Activated CD4-positive, alpha-beta T cell treated with anti-CD3 and anti-CD28 coated beads for 36 hours (primary cell): ENCODE measurements at regions not wholly inside any gene's neighbourhood (a gene's known extent, or its start where the extent isn't known, plus 50 kb on each side); places are given as distances from the start of the nearest gene placed in this dataset.
"Not testable (repeated sequence)": the region's sequence is repeated elsewhere in the genome, so short reads cannot be mapped to it uniquely, and the experiment has no call there.

Source experiments
- ATAC-seq: fragments of 200-7000 bp; cut with Tn5 transposase; one replicate; pipeline ENCODE4 v1.10.0; 2021; ENCODE audit warnings: mild to moderate bottlenecking, moderate library complexity
- CTCF ChIA-PET: fragments of 350-600 bp; sonication (Branson Sonifier 250); formaldehyde crosslinking; loops from one replicate; lab custom pipeline; 2021; ENCODE audit warnings: antibody characterized with exemption; lab: Charles Lee
- POLR2A ChIA-PET: fragments of 350-600 bp; sonication (Branson Sonifier 250); formaldehyde crosslinking; loops from one replicate; lab custom pipeline; 2021; ENCODE audit warnings: antibody characterized with exemption, inconsistent platforms; lab: Charles Lee
- DNase-seq: peaks from one replicate; pipeline ENCODE4 v3.0.0-alpha.2; 2020
- H3K27ac Mint-ChIP-seq: one replicate; pipeline ENCODE4 v1.8.0; 2021; ENCODE audit warnings: mixed read lengths
- H3K27me3 Mint-ChIP-seq: one replicate; pipeline ENCODE4 v1.8.0; 2021; ENCODE audit warnings: mixed read lengths
- H3K36me3 Mint-ChIP-seq: one replicate; pipeline ENCODE4 v1.8.0; 2021; ENCODE audit warnings: low read depth, mixed read lengths
- H3K4me1 Mint-ChIP-seq: one replicate; pipeline ENCODE4 v1.8.0; 2021; ENCODE audit warnings: mixed read lengths
- H3K4me3 Mint-ChIP-seq: one replicate; pipeline ENCODE4 v1.8.0; 2021; ENCODE audit warnings: mild to moderate bottlenecking, moderate library complexity, mixed read lengths
- H3K9me3 Mint-ChIP-seq: one replicate; pipeline ENCODE4 v1.8.0; 2021; ENCODE audit warnings: low read depth, mixed read lengths
- intact Hi-C, 2 experiments: fragments of 100-400 bp; cut with DNase I in 1 of 2; cut with micrococcal nuclease in 1 of 2; formaldehyde crosslinking; loops; one replicate each; pipeline versions ENCODE4 v1.14.2 to v1.15.1; 2022 to 2024; cut with DNase I, micrococcal nuclease

DNA sequence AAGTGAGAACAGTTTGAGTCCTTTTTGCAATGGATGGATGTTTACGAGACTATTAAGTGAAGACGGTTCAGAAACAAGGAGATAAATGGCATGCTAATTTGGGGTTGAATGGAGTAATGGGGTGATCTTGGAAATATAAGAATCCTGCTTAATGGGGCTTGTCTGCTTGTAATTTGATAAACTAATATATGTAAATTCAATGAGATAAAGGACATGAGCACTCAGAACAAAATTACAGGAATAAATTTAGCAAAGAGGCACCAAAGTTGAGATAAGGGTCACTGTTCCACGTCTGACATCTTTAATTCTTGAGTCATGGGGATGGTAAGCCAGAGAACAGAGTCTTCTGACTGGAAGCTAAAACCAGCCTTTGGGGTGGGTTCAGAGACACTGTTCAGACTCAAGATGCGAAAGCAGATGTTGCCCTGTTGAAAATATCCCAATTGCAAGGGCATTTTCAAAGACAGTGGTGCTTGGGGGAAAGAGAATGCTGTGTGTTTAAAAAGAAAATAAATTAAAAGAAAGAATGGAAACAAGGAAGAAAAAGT is 67.8 kb upstream of the CHRNB4 start:
- Mint-ChIP-seq H3K9me3 (peaks cover 2% of the 10 kb centered on the region), H3K27ac (no peak overlapping the region), H3K4me3 (no peak overlapping the region), H3K4me1 (peaks cover 3% of the 10 kb centered on the region), H3K36me3 (no peaks in the 10 kb centered on the region), H3K27me3 (peaks cover 28% of the 10 kb centered on the region)
- ATAC-seq: no peak
- ChIA-PET POLR2A (no interaction called here), CTCF (interaction anchor here (0.6 to 3.8 kb wide), 10 partner anchors 9 to 467 kb away, joined by 3 to 33 read pairs (median 4); no protein-coding TSS in a partner anchor)
- intact Hi-C loops: loop anchor here (1.0 to 5.0 kb wide), 4 partner anchors 70 to 596 kb away; no protein-coding TSS in a partner anchor
- DNase-seq: no peak

DNA sequence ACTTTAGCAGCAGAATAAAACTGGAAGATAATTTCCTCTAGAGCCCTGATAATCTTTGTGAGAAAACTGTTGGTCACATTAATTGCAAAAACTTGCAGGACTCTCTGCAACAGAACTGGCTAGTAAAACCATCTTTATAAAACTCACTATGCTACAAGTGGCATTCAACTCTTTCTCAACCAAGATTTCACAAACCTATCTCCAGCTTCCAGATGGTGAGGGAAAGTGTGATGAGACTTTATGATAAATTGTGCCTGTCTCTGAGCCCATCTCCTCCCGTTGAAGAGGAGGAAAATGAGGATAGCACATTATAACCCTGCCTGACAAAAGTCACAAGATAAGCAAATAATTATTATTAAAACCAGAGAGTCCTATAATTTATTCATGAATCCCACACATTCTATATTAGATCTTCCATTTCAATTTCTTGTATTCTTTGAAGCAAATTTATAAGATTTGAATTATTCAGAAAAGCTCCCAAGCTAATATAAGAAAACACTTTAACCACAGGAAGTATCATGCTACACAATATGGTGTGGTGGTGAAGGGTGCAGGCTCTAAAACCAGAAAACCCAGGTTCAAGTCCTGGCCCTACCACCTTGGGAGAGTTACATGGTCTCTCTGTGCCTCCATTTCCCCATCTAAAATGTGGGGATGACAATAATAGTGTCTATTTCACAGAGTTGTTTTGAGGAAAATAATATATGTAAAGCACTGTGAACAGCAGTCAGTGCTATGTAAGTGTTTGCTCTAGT is 65.6 kb upstream of the CHRNB4 start:
- H3K4me1 Mint-ChIP-seq, H3K27ac Mint-ChIP-seq, H3K9me3 Mint-ChIP-seq, H3K36me3 Mint-ChIP-seq, H3K4me3 Mint-ChIP-seq, ATAC-seq, POLR2A ChIA-PET, DNase-seq: not testable (repeated sequence)
- peaks cover 34% of the 10 kb centered on the region for H3K27me3 Mint-ChIP-seq
- CTCF ChIA-PET: interaction anchor here (0.5 to 3.8 kb wide), 8 partner anchors 56 to 478 kb away, joined by 3 to 13 read pairs (median 3); no protein-coding TSS in a partner anchor
- intact Hi-C loops: loop anchor here in 1 of 2 experiments (5.0 kb wide), 1 partner anchor 594 kb away; no protein-coding TSS in a partner anchor

DNA sequence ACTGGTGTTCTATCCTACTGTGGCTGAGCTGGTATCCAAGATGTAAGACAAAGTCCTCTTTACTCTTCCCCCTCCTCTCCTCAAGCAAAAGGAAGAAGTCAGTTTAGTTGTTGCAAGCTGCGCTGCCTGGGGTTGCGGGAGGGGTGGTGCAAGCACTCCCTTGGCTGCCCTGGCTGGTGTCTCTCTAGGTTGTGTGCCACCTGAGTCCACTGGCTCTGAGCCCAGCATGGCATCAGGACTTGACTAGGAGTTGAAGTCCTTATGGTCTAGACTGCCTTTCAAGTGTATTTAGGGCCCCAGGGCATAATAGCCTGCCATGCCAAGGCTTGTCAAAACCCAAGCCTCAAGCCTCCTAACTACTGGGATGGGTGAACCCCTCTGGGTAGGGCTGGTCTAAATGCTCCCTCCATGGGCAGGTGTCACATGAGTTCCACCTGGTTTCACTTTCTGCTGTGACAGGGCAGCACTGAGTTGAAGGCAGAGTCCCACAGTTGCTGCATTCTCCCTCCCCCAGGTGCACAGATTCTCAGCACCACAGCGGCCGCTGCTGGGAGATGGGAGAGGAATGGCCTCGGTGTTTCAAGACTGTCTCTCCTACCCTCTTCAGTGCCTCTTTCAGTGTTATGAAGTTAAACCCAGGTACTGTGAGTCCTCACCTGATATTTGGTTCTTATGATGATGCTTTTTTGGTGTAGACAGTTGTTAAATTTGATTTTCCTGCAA is 62.5 kb upstream of the CHRNB4 start:
- H3K36me3 Mint-ChIP-seq, ATAC-seq, POLR2A ChIA-PET, intact Hi-C loops, H3K27ac Mint-ChIP-seq, DNase-seq, H3K9me3 Mint-ChIP-seq, H3K4me3 Mint-ChIP-seq, H3K4me1 Mint-ChIP-seq: not testable (repeated sequence)
- peaks cover 25% of the 10 kb centered on the region for H3K27me3 Mint-ChIP-seq
- CTCF ChIA-PET: interaction anchor here (0.7 to 1.2 kb wide), 2 partner anchors 37 to 63 kb away, joined by 4 read pairs; partner anchors contain the start of gene CHRNB4

DNA sequence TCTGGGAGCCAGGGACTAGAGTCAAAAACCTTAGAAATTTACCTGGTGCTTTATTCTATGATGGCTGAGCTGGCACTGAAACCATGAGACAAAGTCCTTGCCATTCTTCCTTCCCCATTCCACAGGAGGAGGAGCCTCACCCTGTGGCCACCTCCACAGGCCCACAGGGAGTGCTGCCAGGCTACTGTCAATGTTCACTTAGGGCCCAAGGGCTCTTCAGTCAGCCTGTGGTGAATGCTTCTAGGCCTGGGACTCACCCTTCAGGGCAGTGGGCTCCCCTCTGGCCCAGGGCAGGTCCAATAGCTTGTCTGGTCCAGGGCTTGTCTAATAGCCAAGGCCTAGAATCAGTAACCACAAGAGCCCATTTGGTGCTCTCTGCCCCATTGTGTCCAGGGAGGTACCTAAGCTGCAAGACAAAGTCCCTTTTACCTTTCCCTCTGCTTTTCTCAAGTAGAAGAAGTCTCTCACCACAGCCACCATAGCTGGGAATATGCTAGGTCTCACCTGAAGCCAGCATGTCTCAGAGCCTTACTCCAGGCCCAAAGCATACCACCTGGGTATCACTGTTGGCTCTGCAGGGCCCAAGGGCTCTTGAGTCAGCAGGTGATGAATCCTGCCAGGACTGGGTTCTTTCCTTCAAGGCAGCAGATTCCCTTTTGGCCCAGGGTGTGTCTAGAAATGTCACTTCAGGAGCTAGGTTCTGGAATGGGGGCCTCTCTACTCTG is 61.8 kb upstream of the CHRNB4 start:
- Mint-ChIP-seq H3K27ac (no peak overlapping the region), H3K27me3 (peaks cover 25% of the 10 kb centered on the region), H3K4me3 (no peak overlapping the region), H3K36me3 (no peaks in the 10 kb centered on the region), H3K9me3 (peaks cover 2% of the 10 kb centered on the region), H3K4me1 (peaks cover 3% of the 10 kb centered on the region)
- POLR2A ChIA-PET: no interaction called here
- CTCF ChIA-PET: interaction anchor here (0.6 to 1.2 kb wide), 3 partner anchors 23 to 62 kb away, joined by 3 to 4 read pairs (median 4); partner anchors contain the start of gene CHRNB4
- DNase-seq (no peak), ATAC-seq (no peak)
- intact Hi-C loops: no loop called here

DNA sequence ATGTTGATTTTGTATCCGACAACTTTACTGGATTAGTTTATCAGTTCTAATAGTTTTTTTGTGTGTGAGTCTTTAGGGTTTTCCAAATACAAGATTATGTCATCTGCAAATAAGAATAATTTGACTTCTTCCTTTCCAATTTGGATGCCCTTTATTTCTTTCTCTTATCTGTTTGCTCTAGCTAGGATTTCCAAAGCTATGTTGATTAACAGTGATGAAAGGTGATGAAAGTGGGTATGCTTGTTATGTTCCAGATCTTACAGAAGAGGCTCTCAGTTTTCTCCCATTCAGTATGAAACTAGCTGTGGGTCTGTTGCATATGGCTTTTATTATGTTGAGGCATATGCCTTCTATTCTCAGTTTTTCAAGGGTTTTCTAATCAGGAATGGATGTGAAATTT is 56.4 kb upstream of the CHRNB4 start:
- Mint-ChIP-seq H3K9me3 (no peaks in the 10 kb centered on the region), H3K36me3 (no peaks in the 10 kb centered on the region), H3K27ac (no peak overlapping the region), H3K4me3 (no peak overlapping the region), H3K4me1 (no peaks in the 10 kb centered on the region), H3K27me3 (peaks cover 11% of the 10 kb centered on the region)
- CTCF ChIA-PET: interaction anchor here (0.7 kb wide), 1 partner anchor 22 kb away, joined by 3 read pairs; no protein-coding TSS in a partner anchor
- ATAC-seq (no peak), DNase-seq (no peak)
- POLR2A ChIA-PET: no interaction called here
- intact Hi-C loops: no loop called here

DNA sequence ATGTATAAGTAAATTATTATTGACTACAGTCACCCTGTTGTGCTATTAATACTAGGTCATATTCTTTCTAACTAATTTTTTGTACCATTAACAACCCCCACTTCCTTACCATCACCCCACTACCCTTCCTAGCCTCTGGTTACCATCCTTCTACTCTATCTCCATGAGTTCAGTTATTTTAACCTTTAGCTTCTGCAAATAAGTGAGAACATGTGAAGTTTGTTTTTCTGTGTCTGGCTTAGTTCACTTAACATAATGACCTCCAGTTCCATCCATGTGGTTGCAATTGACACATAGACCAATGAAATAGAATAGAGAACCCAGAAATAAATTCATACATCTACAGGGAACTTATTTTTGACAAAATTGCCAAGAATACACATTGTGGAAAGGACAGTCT is 55.4 kb upstream of the CHRNB4 start:
- Mint-ChIP-seq H3K36me3 (no peaks in the 10 kb centered on the region), H3K4me3 (no peak overlapping the region), H3K27ac (no peak overlapping the region), H3K9me3 (no peaks in the 10 kb centered on the region), H3K4me1 (no peaks in the 10 kb centered on the region), H3K27me3 (peaks cover 5% of the 10 kb centered on the region)
- ATAC-seq (no peak), DNase-seq (no peak)
- POLR2A ChIA-PET: no interaction called here
- intact Hi-C loops: no loop called here
- CTCF ChIA-PET: no interaction called here

DNA sequence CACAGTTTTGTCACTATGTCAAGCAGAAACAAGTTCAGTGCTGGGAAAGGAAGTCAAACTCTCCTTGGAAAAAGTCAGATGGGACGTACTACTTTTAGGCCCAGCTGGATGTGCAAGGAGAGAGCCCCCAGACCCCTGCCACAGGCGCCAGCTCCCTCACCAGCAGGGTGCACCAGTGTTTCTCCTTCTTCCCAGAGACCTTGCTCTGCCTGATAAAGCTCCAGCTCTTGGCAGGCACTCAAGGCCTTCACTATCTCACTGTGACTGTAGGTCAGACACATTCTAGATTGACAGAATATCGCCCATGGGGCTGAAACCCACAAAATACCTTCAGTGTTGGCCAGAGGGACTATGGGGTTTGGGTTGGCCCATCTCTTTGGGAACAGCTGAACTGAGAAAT is 54.8 kb upstream of the CHRNB4 start:
- ATAC-seq (no peak), DNase-seq (no peak)
- Mint-ChIP-seq H3K4me3 (no peak overlapping the region), H3K27ac (no peak overlapping the region), H3K27me3 (peaks cover 3% of the 10 kb centered on the region), H3K36me3 (no peaks in the 10 kb centered on the region), H3K9me3 (no peaks in the 10 kb centered on the region), H3K4me1 (no peaks in the 10 kb centered on the region)
- intact Hi-C loops: no loop called here
- CTCF ChIA-PET: interaction anchor here (1.5 kb wide), 1 partner anchor 14 kb away, joined by 7 read pairs; no protein-coding TSS in a partner anchor
- POLR2A ChIA-PET: no interaction called here

DNA sequence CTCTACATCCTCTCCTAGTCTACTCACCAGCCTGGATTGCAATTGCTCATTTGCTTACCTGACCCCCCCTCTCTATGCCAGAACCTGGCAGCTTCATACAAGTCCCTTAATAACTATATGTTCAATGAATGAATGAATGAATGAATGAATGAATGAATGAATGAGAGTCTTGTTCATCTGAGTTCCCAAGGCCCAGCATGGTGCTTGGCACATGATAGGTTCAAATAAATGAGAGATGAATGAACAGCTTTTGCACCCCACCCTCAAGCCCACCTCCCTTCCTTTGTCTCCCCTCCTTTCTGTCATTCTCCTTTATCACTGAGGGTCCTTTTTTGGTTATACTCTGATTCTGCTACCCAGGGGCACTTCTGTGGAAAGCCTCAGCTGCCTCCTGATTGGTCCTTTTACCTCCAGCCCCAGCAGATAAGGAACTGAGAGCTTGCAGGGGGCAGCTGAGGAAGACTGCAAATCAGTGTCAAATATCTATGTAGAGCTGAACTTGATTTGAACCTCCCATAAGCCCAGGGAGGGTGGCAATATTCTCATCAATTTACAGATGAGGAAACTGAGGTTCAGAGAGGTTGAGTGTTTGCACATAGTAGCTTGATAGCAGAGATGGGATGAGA is 54.1 kb upstream of the CHRNB4 start:
- Mint-ChIP-seq H3K27ac (no peak overlapping the region), H3K27me3 (peaks cover 3% of the 10 kb centered on the region), H3K4me1 (no peaks in the 10 kb centered on the region), H3K4me3 (no peak overlapping the region), H3K36me3 (no peaks in the 10 kb centered on the region), H3K9me3 (no peaks in the 10 kb centered on the region)
- intact Hi-C loops: no loop called here
- CTCF ChIA-PET: interaction anchor here (0.6 to 1.5 kb wide), 2 partner anchors 14 to 735 kb away, joined by 3 to 7 read pairs; no protein-coding TSS in a partner anchor
- ATAC-seq (no peak), DNase-seq (no peak)
- POLR2A ChIA-PET: no interaction called here

DNA sequence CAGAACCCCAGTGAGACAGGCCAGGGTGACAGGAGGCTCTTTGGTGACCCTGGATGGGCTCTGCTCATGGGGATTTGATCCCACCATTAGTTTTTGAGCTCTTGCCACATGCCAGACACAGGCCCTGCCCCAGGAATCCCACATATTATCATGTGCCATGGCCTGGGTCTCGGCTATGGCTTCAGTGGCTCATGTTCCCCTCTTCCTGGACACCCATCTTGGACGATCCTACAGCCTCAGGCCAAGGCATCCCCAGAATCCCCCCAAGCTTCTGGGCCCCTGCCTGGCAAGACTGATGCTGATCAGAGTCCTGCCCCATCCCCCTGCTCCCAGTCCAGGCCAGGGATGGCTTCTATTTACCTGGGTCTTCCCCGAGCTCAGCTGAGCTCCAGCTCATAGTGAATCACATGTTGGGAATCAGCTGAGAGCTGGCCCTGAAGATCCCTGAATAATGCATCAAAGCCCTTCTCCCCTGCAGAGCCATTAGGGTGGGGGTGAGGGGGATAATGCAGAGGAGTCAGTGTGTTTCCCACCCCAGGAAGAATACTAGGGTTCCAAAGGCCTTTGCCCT is 50.9 kb upstream of the CHRNB4 start:
- DNase-seq (no peak), ATAC-seq (no peak)
- Mint-ChIP-seq H3K9me3 (no peaks in the 10 kb centered on the region), H3K36me3 (no peaks in the 10 kb centered on the region), H3K27ac (no peak overlapping the region), H3K27me3 (no peaks in the 10 kb centered on the region), H3K4me1 (no peaks in the 10 kb centered on the region), H3K4me3 (no peak overlapping the region)
- intact Hi-C loops: no loop called here
- CTCF ChIA-PET: interaction anchor here (0.6 to 1.1 kb wide), 2 partner anchors 13 to 52 kb away, joined by 3 to 4 read pairs; no protein-coding TSS in a partner anchor
- POLR2A ChIA-PET: no interaction called here

DNA sequence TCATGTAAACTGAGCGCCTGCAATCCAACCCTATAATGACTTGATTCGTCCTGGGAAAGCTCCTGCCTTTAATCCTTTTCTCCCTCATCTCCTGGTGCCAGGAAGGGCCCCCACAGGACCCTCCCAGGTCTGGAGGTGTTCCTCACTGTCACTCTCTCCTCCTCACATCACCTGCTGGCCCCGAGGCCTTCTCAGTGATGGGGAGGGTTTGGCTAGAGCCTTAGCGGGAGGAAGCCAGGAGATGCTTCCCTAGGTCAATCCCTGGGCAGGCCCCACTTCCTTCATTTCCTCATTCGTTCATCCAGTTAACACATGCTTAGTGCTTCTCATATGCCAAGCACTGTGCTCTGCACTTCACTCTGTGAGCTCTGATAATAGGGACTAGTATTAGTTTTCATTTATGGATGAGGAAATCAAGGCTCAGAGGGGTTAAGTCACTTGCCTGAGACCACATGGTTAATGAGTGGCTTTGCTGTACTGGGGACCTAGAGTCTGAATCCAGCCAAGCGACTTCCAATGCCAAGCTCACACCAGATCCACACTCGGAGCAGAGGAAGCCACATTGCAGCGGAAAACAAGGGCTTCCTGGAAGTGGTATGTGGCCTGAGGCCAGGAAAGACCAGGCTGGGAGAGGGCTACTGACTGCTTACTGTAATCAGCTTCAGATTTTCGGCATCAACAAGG is 50.3 kb upstream of the CHRNB4 start:
- ATAC-seq (no peak), DNase-seq (no peak)
- ChIA-PET POLR2A (no interaction called here), CTCF (interaction anchor here (0.6 to 1.1 kb wide), 2 partner anchors 13 to 51 kb away, joined by 3 to 4 read pairs; no protein-coding TSS in a partner anchor)
- H3K4me1 Mint-ChIP-seq: no peaks in the 10 kb centered on the region
- H3K27ac Mint-ChIP-seq: no peak overlapping the region
- H3K9me3 Mint-ChIP-seq: no peaks in the 10 kb centered on the region
- intact Hi-C loops: no loop called here
- no peaks in the 10 kb centered on the region for H3K27me3 Mint-ChIP-seq
- no peak overlapping the region for H3K4me3 Mint-ChIP-seq
- H3K36me3 Mint-ChIP-seq: no peaks in the 10 kb centered on the region
